GM18867 (cell line): ENCODE measurements at regions not wholly inside any gene's neighbourhood (a gene's known extent, or its start where the extent isn't known, plus 50 kb on each side); places are given as distances from the start of the nearest gene placed in this dataset.

ENCODE experiments used
- ATAC-seq: cut with Tn5 transposase; IDR thresholded peaks from one replicate; pipeline ENCODE4 v1.9.1; 2021; ENCODE audit warnings: mild to moderate bottlenecking, moderate library complexity; ENCODE audit not compliant: unreplicated experiment

DNA sequence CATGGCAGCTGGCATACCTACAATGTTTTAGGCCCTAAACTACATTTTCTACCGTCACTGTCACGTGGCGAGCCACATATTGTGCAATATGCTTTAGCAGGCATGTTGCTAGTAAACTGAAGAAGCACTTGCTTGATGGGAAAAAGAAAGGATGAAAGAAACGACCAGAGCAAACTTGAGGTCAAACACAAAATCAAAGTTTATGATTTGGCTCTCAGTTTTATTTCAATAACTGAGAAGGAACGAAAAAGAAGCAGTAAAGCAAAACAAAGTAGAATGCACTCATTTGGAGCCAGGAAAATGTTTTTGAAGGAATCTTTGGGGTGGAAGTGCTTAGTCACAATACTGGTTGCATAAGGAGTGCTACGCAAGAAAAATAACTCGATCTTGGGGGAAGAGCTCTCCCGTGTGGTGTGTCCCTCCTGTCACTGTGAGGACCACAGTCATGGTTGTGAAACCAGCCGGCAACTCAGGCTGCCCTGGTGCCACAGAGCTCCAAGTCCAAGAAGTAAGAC lies 349.8 kb downstream of the RBM43 start:
- ATAC-seq: no peak

DNA sequence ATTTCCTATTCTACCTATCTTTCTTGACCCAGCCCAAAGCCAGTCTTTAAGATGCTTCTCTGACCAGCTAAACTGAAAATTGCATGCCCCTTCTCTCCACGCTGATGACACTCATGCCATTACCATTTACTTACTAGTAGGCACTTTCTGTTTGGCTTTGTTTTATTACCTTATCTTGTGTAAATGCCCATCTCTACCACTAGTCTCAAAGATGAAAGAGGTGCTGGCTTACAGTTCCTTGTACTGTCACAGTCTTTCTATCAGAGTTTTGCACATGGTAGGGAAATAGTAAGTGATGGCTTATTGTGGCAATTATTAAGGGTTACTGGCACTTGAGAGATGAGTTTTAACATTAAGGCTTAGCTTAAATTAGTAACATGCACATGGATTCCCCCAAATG lies 352.1 kb downstream of the RBM43 start:
- peak; percentile 54 for ATAC-seq

DNA sequence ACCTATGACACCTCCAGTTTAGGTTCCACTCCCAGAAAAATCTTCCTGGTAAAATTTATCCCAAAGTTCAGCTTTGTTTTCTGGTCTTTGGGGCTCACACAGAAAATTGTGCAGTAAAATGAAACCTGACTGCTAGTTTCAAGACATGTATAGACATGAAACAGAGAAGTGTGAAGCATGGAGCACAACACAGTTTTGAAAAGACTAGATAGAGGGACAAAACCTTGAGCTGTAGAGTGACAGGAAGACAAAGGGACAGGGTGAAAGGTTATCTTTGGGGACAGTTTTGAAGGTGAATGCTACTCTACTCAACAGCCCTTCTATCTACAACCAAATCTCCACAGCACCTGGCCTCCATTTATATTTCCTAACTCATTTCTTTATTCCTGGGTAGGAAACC lies 352.6 kb downstream of the RBM43 start:
- peak; percentile 78 for ATAC-seq

DNA sequence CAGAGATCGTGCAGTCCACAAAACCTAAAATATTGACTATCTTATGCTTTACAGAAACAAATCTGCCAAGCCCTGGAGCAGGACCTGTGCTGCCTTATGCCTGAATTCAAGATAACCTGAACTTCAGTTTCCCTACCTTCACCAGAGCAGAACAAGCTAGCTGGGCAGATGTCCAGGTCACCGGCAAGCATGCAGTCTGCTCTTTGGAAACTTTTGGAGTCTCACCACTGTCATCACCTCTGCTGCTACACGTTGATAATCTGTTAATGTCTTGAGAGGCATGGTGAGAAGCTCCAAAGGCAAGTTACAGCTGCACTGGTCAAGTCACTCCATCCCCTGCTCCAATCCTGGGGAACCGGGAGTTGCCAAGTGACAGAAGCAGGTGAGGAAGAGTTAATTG lies 354.2 kb downstream of the RBM43 start:
- ATAC-seq: no peak

DNA sequence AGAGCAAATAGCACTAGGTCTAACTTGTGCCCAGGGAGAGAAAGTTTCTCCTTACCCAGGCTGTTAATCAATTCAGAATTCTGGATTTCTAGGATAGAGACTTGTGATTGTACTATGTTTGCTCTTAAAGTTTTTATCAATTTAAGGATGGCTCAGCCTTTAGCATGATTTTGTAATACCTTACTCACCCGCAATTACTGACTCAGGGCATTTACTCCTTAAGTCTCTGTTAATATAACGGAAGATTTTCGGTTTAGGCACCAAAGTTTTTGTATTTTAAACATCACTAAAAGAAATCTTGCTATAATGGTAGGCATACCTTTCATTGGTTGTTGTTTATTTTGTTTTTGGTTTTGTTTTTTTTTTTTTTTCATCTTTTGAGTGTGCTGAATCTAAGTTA lies 358.2 kb downstream of the RBM43 start:
- no peak for ATAC-seq

DNA sequence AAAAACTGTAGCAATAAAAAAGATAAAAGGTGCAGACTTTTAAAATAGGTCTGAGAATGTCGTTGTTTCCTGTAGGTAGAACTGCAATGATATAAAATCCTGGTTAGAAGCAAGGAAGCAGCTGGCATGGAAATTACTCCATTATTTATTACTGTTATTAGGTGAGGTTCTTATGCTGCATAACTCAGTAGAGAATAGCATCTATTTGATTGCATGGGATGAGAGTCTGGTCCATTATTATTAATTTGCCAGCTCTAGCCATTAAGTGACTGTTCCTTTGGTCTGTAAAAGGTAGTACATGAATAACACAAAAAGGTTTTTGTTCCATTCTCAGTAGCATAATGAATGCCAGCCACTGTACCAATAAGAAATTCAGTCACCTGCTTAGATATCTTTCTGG lies 358.6 kb downstream of the RBM43 start:
- no peak for ATAC-seq

DNA sequence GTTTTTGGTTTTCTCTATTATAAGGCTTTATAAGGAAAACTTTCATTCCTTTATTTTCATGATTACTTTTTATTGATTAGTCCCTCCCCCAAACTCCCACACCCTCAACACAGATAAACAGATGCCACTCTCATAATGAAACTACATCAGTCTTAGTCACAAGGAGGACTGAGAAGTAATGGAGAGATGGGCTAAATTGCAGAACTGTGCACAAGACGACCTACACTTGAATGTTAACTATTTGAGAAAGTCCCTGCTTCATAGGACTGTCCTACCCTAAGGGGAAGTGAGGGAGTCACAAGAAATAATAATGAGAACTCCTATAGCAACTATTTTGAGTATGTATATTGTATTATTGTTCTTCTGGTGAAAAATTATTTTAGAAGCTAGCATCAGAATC lies 360.8 kb downstream of the RBM43 start:
- ATAC-seq: no peak

DNA sequence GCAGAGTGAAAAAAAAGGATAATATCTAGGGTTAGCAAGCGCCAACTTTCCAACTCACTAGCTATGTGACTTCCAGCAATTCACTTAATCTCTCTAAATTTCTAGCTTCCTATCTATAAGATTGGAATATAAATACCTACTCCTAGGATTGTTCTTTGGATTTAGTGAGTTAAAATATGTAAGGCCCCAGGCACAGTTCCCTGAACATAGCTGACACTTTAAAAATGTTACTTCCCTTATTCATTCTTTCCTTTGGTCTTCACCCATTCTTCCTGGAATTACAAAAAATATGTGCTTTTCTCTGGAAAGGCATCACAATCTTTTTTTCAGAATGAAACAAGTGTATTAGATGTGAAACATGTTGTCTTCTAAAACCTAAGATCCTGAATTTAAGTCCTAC lies 365.7 kb downstream of the RBM43 start:
- ATAC-seq: no peak

DNA sequence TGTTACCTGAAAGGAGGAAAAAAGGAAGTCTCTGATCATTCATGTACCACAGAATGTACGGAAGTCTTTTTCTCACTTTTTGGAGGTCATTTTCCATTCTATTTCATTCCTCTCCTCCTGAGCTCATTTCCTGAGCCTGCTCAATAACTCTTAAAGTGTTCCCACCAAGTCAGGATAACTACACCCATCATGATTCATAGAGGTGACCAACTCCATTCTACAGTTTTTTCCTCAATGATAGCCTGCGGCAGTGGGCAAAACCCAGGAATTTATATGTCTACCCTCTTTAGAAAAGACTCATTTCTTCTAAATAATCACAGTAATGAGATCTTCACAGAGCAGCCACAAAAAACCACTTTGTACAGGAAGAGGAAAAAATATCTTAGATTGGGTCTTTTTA lies 372.5 kb downstream of the RBM43 start:
- no peak for ATAC-seq

DNA sequence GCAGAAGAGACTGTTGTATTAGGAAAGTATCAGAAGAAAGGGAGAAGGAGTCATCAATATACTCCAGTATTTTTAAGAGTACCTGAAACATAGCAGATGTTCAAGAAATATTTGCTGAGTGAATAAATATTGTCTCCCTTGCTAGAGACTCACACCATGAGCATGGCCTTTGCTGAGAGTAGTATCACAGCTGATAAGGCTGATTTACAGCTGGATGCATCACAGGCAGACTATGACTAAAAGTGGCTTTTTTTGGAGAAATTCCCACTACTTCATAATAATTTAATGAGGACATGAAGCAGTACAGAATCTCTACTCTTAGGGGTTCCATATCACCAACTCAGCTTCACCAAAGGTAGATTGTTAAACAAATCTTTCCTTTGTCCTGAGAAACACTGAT lies 373.3 kb downstream of the RBM43 start:
- ATAC-seq: no peak

DNA sequence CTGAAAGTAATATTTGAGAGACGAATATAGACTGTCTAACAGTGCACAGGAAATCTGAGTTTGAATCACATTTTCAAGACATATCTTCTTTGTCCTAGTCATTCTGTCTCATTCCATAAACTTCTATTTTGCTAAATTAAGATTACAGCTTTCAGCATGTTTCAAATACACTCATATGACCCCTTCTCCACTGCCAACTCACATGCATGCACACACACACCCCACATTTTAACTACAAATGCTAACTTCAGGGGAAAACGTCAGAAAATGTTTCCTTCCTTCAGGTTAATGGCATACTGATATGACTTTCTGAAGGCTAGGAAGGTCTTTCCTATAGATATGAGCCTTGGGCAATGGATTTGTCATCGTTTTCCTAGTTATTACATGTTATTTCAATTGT lies 373.7 kb downstream of the RBM43 start:
- no peak for ATAC-seq

DNA sequence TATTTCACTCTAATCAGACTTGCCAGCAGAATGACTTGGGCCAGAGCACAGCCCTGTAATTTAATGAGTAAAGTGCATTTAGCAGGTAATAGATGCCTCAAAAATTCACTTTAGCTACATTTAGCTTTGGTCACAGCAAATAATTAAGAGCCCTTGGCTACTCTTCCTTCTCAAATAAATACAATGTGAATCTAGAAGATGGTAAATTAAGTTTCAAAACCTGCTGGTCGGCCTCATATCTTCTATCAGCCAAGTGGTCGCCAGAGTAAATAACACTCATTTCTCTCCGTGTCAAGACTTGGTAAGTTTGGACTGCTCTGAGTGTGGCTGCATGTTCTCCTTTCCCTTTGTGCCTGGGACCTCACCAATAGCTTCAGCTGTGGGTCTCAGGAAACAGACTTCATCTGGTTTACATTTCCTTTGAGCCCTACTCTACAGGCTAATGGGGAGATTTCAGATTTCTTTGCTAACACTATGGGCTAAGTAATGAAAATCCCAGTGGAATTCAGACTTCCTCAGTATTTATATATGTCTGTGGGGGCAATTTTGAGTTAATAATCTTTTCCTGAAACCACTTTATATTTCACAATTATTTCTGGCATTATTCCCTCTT lies 375.8 kb downstream of the RBM43 start:
- no peak for ATAC-seq

DNA sequence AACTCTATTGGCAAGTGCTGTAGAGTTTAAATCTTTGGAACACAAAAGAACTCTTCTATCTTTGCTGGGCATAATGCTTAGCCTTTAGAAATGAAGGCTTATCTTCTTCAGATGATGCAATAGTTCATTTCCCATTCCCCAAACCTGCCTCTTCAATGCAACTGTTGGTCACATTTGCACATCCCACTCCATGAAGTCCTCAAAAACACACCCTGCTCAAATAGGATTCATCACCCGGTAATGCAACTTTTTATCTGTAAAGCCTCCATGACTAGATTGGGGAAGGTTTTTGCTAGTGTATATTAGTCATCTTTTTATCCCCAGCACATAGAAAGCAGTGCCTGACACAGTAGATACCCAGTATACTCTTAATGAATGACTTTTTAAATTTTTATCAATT lies 376.4 kb downstream of the RBM43 start:
- ATAC-seq: no peak

DNA sequence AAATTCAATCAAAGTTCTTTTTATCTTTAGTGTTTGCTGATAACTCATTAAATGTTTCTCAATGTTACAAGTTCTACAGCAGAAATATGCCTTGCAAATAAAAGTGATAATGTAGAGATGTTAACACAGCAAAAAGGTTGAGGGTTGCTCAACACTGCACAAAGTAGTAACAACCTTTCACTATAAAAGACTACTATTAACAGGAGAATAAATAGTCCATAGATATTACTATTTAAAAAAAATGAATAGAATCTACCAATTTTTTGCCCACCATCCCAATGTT lies 378.1 kb downstream of the RBM43 start:
- ATAC-seq: no peak

DNA sequence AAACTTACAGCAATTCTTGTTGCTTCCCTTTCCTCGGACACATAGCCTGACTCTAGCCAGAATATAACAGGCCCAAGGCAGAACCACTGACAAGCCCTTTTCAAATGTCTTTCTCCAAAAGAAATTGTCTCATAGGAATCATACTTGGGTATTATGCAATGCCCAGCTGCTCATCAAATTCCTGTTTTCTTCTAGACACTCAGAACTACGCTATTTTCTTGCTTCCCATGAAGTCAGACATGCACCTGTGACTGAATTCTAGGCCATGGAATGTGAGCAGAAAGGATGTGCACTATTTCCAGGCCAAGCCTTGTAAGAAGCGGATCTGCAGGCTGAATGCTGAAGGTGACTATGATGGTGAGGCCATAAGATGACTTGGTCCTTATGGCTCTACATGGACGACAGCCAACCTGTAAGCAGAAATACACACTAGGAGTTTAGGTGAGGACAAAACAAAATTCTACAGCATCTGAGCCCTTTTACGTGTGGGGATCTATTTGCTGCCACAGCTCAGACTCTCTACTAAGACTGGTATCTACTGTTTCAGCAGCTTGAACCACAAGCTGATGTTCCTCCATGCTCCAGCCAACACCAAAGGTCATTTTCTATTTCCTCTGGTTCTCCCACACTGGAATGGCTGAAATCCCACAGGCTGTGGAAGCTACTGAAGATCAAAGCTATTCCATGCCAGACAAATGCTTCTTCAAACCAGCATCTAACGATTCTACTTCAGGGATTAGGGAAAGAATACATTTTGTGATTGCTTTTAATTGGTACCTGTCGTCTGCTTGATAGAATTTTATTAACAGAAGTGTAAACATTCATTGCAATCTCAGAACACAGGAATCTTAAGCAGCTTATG lies 378.7 kb downstream of the RBM43 start:
- no peak for ATAC-seq

DNA sequence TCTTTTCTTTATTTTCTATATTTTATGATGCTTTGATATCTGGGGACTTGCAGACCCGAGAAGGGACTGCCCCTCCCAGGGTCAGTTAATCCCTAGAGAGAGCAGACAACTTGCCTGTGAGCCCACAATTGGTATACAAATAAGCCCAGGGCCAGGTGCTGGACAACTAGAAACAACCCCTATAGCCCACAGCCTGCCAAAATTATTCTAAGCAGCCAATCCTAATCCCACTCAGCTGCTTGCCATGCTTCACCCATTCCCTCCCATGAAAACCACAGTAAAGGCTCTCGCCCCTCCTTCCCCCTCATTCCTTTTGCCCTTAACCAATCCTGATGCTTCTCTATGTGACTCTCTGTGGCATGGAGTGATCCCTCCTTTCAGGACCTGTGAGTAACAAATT lies 380.7 kb downstream of the RBM43 start:
- no peak for ATAC-seq

DNA sequence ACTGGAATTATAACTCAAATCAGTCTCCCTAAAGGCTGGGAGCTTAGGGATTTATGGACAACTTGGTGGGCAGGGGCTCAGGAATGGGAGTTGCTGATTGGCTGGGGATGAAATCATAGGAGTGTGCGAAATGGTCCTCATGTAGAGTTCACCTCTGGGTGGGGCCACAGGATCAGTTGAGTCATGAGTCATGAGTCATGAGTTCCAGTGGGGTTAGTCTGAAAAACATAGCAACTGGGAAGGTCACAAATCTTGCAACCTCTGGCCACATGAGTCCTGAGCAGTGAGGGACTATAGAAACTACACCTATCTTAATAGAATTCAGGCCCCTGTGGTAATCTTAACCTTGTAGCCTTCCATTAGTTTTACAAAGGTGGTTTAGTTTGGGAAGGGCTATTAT lies 383.3 kb downstream of the RBM43 start:
- ATAC-seq: no peak

DNA sequence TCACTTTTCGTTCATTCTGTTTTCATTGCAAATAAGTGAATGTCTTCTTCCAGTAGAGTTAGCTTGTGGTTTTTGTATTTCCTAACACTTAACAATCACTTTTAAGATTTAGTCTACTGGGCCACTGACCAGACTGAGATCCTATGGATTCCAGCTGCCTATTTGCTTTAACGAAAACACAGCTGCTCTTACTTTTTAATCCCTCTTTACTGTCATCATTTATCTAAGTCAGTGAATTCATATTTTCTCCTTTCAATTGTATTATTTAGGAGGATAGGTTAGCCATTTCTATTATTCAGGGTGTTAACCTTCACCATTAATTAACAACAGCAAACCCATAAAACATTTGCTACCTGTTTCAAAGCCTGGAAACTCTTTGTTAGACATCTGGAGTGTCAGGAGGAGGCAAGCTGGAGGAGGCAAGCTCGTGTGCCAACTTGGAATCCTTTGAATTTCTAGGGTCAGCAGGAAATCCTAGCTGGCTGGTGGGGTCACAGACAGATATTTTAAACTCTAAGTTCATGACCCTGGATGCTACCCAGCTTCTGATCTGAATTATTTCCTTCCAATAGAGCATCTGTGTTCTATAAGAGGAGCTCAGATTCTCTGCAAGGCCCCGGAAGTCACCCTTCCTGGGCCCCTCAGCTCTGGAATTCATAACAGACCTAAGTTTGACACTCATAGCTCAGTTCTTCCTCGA lies 385.3 kb downstream of the RBM43 start:
- no peak for ATAC-seq

DNA sequence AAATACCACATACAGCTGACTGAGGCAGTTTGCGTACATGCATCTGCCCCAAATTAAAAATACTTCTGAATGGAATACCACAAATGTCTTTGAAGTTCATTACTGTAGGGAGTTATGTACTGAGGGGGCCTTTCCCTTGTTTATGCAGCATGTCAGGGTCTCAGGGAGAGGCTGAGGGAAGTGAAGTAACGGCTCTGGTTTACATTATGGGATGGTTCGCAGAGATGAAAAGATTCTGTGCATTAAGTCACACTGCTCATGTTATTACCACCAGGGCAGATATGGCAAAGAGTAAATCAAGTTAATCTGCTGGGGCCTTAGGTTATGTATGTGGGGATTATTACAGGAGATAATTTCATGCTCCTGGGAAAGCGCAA lies 385.9 kb upstream of the RND3 start:
- no peak for ATAC-seq

DNA sequence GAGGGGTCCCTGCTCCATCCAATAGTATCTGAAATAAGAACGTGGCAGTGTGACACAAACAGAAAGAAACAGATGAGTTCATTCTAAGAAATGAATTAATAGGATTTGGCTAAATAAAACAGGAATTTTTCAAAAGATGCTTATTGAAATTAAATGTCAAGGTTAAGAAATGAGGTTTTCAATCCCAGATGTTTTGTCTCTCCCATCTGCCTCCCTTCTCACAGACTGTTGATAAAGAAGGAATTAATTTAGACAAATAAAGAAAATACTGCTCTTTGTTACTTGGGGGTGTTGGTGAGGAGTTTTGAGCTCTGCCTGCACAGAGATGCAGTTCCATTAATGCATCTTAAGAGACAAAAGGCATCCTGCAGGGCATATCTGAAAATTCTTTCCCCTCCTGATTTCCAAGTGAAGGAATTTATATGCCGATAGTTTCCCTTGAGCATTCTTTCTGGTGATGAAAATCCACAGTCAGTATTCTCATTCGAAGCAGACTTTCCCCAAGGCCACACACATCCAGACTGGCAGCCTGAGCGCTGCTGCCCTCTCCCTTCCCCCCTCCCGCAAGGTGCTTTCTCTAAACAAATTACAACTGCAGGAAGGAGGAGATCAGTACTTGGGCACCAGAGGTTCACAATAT lies 385.4 kb upstream of the RND3 start:
- no peak for ATAC-seq

DNA sequence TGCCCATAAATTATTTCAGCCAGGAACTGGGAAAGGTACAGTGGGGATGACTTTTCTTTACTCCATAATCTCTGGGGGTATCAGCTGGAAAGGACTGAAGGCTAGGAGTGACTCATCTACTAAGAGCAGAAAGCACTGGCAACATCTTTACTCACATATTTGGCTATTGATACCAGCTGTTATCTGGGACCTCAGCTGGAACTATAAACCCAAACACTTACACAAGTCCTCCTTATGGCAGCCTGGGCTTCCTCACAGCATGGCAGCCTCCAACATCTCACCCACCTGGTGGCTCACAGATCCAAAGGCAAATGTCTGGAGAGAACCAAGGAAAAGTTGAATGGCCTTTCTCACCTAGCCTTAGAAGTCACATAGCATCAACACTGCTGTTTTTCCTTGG lies 379.0 kb upstream of the RND3 start:
- no peak for ATAC-seq

DNA sequence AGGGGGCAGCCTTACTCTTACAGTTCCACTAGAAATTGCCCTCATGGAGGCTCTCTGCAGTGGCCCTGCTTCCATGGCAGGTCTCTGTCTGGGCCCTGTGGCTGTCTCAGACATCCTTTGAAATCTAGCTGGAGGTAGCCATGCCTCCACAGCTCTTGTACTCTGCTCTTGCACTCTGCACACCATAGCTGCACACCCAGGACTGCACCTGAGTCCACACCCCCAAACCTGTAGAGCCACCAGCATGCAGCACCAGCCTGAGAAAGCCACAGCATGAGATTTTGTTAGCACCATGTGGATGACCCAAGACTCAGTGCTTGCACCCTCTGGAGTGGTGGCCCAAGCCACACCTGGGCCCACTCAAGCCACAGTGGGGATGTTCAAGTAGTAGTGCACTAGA lies 376.2 kb upstream of the RND3 start:
- no peak for ATAC-seq
